ENCODE measurements at regions not wholly inside any gene's neighbourhood (a gene's known extent, or its start where the extent isn't known, plus 50 kb on each side); places are given as distances from the start of the nearest gene placed in this dataset.

DNA sequence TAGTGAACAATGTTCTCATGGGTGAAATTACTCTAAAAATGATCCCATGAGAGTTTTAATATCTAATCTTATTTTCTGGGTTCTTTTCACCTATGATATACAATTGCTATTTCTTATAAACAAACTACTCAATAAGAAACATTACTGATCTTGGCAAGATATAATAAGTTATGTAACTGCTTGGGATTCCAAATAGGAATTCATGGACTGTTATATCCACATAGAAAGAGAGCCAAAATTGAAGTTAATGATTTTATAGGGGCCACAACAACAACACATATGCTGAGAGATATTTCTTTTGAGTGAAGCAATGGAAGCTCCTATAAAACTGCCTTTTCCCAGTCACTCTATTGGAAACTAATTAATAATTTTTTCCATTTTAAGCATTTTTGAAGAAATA is 90.4 kb upstream of the TLL1 start:
- Histone ChIP-seq H3K4me3 (ENCODE audit: low read depth in 2 of 2, low read length in 2 of 2) (no peak overlapping the region), H3K36me3 (ENCODE audit: control insufficient read depth, insufficient read depth, low read length) (no peaks in the 10 kb centered on the region), H3K27me3 (ENCODE audit: control insufficient read depth, insufficient read depth, low read length) (no peaks in the 10 kb centered on the region), H3K4me1 (ENCODE audit: control insufficient read depth, insufficient read depth, low read length) (no peaks in the 10 kb centered on the region), H3K9me3 (ENCODE audit: control insufficient read depth, insufficient read depth, low read depth, low read length) (no peaks in the 10 kb centered on the region), H3K27ac (ENCODE audit: low read length) (no peak overlapping the region)
- TF ChIP-seq, protein P1, sequence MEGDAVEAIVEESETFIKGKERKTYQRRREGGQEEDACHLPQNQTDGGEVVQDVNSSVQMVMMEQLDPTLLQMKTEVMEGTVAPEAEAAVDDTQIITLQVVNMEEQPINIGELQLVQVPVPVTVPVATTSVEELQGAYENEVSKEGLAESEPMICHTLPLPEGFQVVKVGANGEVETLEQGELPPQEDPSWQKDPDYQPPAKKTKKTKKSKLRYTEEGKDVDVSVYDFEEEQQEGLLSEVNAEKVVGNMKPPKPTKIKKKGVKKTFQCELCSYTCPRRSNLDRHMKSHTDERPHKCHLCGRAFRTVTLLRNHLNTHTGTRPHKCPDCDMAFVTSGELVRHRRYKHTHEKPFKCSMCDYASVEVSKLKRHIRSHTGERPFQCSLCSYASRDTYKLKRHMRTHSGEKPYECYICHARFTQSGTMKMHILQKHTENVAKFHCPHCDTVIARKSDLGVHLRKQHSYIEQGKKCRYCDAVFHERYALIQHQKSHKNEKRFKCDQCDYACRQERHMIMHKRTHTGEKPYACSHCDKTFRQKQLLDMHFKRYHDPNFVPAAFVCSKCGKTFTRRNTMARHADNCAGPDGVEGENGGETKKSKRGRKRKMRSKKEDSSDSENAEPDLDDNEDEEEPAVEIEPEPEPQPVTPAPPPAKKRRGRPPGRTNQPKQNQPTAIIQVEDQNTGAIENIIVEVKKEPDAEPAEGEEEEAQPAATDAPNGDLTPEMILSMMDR (IDR thresholded peaks at IDR 0.05): no peak
- TF ChIP-seq TCF7L2 (IDR thresholded peaks at IDR 0.05; ENCODE audit: low read depth, low read length) (no peak), SIN3A (IDR thresholded peaks at IDR 0.05; ENCODE audit: borderline replicate concordance, insufficient read depth, low read depth, low read length) (no peak), POLR2AphosphoS5 (IDR thresholded peaks at IDR 0.05; ENCODE audit: low read depth, low read length) (no peak)
- TF ChIP-seq, protein P2, sequence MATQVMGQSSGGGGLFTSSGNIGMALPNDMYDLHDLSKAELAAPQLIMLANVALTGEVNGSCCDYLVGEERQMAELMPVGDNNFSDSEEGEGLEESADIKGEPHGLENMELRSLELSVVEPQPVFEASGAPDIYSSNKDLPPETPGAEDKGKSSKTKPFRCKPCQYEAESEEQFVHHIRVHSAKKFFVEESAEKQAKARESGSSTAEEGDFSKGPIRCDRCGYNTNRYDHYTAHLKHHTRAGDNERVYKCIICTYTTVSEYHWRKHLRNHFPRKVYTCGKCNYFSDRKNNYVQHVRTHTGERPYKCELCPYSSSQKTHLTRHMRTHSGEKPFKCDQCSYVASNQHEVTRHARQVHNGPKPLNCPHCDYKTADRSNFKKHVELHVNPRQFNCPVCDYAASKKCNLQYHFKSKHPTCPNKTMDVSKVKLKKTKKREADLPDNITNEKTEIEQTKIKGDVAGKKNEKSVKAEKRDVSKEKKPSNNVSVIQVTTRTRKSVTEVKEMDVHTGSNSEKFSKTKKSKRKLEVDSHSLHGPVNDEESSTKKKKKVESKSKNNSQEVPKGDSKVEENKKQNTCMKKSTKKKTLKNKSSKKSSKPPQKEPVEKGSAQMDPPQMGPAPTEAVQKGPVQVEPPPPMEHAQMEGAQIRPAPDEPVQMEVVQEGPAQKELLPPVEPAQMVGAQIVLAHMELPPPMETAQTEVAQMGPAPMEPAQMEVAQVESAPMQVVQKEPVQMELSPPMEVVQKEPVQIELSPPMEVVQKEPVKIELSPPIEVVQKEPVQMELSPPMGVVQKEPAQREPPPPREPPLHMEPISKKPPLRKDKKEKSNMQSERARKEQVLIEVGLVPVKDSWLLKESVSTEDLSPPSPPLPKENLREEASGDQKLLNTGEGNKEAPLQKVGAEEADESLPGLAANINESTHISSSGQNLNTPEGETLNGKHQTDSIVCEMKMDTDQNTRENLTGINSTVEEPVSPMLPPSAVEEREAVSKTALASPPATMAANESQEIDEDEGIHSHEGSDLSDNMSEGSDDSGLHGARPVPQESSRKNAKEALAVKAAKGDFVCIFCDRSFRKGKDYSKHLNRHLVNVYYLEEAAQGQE (IDR thresholded peaks at IDR 0.05; ENCODE audit: insufficient read depth in 1 of 2, low read depth in 2 of 2, low read length in 1 of 2): no peak
- no TSS peak for BruUV-seq (replicated peaks)
- in situ Hi-C loops (cut with HindIII; ENCODE audit: low pct_unique_long_range_greater_than_20kb, low sequenced_read_pairs) (no loop called here), intact Hi-C loops (cut with micrococcal nuclease; ENCODE audit: unreplicated experiment) (no loop called here)
- POLR2A ChIA-PET: no interaction called here
- no peak for ATAC-seq
- CTCF ChIA-PET: no interaction called here
- no peak for DNase-seq (ENCODE audit: low read depth, low spot score)

DNA sequence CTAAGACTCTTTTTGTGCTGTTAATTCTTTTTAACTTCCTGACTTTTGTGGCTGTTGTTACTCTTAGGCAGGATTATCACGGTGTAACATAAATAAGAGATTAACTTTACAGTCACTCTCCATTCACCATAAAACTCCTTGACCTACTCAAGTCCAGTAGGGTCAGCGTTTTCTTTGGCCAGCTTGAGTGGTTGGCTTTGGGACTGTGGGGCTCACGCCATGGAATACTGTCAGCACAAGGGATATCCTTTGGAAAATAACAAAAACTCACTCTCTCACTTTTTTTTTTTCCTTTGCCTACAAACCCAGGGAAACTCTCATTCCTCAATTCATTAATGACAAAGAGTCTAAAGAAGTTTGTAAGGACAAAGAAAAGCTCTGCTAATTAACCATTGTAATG is 89.4 kb upstream of the TLL1 start:
- Histone ChIP-seq H3K36me3 (ENCODE audit: control insufficient read depth, insufficient read depth, low read length) (no peaks in the 10 kb centered on the region), H3K27me3 (ENCODE audit: control insufficient read depth, insufficient read depth, low read length) (no peaks in the 10 kb centered on the region), H3K4me1 (ENCODE audit: control insufficient read depth, insufficient read depth, low read length) (no peaks in the 10 kb centered on the region), H3K4me3 (ENCODE audit: low read depth in 2 of 2, low read length in 2 of 2) (no peak overlapping the region), H3K9me3 (ENCODE audit: control insufficient read depth, insufficient read depth, low read depth, low read length) (no peaks in the 10 kb centered on the region), H3K27ac (ENCODE audit: low read length) (no peak overlapping the region)
- CTCF ChIA-PET: no interaction called here
- TF ChIP-seq SIN3A (IDR thresholded peaks at IDR 0.05; ENCODE audit: borderline replicate concordance, insufficient read depth, low read depth, low read length) (no peak), POLR2AphosphoS5 (IDR thresholded peaks at IDR 0.05; ENCODE audit: low read depth, low read length) (no peak), TCF7L2 (IDR thresholded peaks at IDR 0.05; ENCODE audit: low read depth, low read length) (no peak)
- TF ChIP-seq, protein P2 (IDR thresholded peaks at IDR 0.05; ENCODE audit: insufficient read depth in 1 of 2, low read depth in 2 of 2, low read length in 1 of 2): no peak
- TF ChIP-seq, protein P1 (IDR thresholded peaks at IDR 0.05): no peak
- BruUV-seq (replicated peaks): no TSS peak
- POLR2A ChIA-PET: no interaction called here
- no peak for ATAC-seq
- in situ Hi-C loops (cut with HindIII; ENCODE audit: low pct_unique_long_range_greater_than_20kb, low sequenced_read_pairs) (no loop called here), intact Hi-C loops (cut with micrococcal nuclease; ENCODE audit: unreplicated experiment) (no loop called here)
- no peak for DNase-seq (ENCODE audit: low read depth, low spot score)
